Esophagus muscularis mucosa (tissue), 4 donors: ENCODE measurements at regions not wholly inside any gene's neighbourhood (a gene's known extent, or its start where the extent isn't known, plus 50 kb on each side); places are given as distances from the start of the nearest gene placed in this dataset.

Source experiments
- CTCF ChIP-seq, 3 experiments: fragments of 200-600 bp in 2 of 3; fragments of 450-650 bp in 1 of 3; sonication (generic) in 2 of 3; IDR thresholded peaks; one replicate each; pipeline ENCODE4 v1.5.1; 2017 to 2019; ENCODE audit warnings: antibody characterized with exemption in 3 of 3, mild to moderate bottlenecking in 2 of 3, moderate library complexity in 1 of 3
- EP300 ChIP-seq: sonication (generic); formaldehyde crosslinking; IDR thresholded peaks from one replicate; pipeline ENCODE4 v1.6.1; 2017; ENCODE audit warnings: antibody characterized with exemption
- POLR2A ChIP-seq: fragments of 450-650 bp; IDR thresholded peaks from one replicate; pipeline ENCODE4 v1.6.1; 2017; ENCODE audit warnings: antibody characterized with exemption, moderate library complexity, mild to moderate bottlenecking, low read depth
- POLR2AphosphoS5 ChIP-seq, 2 donors: sonication (generic); formaldehyde crosslinking; IDR thresholded peaks; one replicate each; pipeline ENCODE4 v1.6.1; 2017; ENCODE audit warnings: antibody characterized with exemption in 2 of 2

- TF ChIP-seq CTCF (IDR thresholded peaks at IDR 0.05) (no peak), POLR2A (no peak), EP300 (no peak), POLR2AphosphoS5 (IDR thresholded peaks at IDR 0.05) (no peak)
Measured at GRCh38 chr3:152710549-152710948, 124.4 kb upstream of the P2RY1 start.
